ENCODE measurements at regions not wholly inside any gene's neighbourhood (a gene's known extent, or its start where the extent isn't known, plus 50 kb on each side); places are given as distances from the start of the nearest gene placed in this dataset.

DNA sequence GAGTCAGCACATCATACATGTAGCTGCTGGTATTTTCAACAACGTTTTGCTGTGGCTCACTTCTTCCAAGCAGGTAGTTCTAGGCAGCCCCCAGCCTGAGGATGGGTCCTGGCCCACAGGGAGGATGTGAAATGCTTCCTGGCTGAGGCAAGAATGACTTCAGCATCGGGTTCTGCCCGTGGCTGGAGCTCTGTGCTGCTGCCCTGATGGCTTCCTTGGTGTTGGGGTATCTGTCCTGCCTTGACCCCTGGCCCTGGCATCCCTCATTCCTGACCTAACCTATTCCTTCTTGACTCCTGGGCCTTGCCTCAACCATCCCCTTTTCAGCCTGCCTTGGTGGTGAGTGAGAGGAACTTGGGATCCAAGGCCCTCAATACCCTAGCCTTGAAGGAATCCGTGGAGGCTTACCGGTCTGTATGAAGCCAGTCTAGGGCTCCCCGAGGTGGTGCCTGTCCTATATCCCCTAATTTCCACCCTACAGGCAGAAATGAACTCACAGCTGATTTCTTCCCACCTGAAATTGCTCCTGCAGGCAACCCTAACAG is 300.6 kb downstream of the TLE3 start:
- no peak overlapping the region for H3K4me3 ChIP-seq (ENCODE audit: low read depth, low read length)
- DNase-seq, result no peak
- no peaks in the 10 kb centered on the region for H3K27me3 ChIP-seq (ENCODE audit: insufficient read depth, low read depth, severe bottlenecking)
- no peaks in the 10 kb centered on the region for H3K36me3 ChIP-seq
- H3K27ac ChIP-seq, result no peak overlapping the region
- TF ChIP-seq, protein P1, sequence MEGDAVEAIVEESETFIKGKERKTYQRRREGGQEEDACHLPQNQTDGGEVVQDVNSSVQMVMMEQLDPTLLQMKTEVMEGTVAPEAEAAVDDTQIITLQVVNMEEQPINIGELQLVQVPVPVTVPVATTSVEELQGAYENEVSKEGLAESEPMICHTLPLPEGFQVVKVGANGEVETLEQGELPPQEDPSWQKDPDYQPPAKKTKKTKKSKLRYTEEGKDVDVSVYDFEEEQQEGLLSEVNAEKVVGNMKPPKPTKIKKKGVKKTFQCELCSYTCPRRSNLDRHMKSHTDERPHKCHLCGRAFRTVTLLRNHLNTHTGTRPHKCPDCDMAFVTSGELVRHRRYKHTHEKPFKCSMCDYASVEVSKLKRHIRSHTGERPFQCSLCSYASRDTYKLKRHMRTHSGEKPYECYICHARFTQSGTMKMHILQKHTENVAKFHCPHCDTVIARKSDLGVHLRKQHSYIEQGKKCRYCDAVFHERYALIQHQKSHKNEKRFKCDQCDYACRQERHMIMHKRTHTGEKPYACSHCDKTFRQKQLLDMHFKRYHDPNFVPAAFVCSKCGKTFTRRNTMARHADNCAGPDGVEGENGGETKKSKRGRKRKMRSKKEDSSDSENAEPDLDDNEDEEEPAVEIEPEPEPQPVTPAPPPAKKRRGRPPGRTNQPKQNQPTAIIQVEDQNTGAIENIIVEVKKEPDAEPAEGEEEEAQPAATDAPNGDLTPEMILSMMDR (IDR thresholded peaks at IDR 0.05; ENCODE audit: low read depth, low read length), result no peak
- H3K9me3 ChIP-seq (ENCODE audit: severe bottlenecking), result no peaks in the 10 kb centered on the region

- Histone ChIP-seq H3K27me3 (ENCODE audit: insufficient read depth, low read depth, severe bottlenecking) (no peaks in the 10 kb centered on the region), H3K9me3 (ENCODE audit: severe bottlenecking) (no peaks in the 10 kb centered on the region), H3K4me3 (ENCODE audit: low read depth, low read length) (no peak overlapping the region), H3K27ac (no peak overlapping the region), H3K36me3 (no peaks in the 10 kb centered on the region)
- TF ChIP-seq, protein P1 (IDR thresholded peaks at IDR 0.05; ENCODE audit: low read depth, low read length), result no peak
- no peak for DNase-seq
Observed at GRCh38 chr15:69797615-69798014, 300.1 kb downstream of the TLE3 start.

DNA sequence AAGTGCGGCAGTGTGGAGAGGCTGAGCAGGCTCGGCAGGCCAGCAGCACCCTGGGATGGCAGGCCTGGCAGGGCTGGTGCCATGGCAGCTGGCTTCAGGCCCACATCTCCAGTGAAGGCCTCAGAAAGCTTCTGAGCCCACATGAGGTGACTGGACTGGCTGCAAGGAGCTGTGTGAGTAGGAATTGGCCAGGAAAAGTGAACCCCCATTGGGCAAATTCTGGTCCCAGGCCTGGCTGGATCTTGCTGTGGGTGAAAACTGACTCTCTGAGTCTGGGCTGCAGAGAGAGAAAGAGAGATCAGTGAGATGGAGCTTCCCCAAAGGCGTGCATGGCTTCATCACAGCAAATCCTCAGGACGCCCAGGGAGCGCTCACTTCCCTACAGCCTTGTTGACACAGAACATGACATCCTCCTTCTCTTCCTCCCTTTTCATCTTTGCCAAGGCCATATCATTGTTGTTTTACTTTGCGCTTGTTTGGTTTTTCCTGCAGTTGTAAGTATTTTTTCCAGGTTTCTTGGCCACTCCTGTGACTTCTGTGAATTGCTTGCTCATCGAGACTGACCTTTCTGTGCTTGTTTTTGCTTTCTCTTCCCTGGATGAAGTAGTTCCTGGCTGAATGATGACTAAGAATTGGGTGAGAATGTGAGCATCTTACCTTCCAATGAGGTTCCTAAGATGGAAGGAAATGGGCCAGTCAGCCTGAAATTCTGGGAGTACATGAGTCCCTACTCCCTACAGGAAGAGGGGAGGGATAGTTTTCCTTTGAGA is 299.1 kb downstream of the TLE3 start:
- no peaks in the 10 kb centered on the region for H3K27me3 ChIP-seq (ENCODE audit: insufficient read depth, low read depth, severe bottlenecking)
- H3K4me3 ChIP-seq (ENCODE audit: low read depth, low read length), result no peak overlapping the region
- DNase-seq, result no peak
- no peaks in the 10 kb centered on the region for H3K36me3 ChIP-seq
- no peak overlapping the region for H3K27ac ChIP-seq
- H3K9me3 ChIP-seq (ENCODE audit: severe bottlenecking), result no peaks in the 10 kb centered on the region
- TF ChIP-seq, protein P1 (IDR thresholded peaks at IDR 0.05; ENCODE audit: low read depth, low read length), result no peak

DNA sequence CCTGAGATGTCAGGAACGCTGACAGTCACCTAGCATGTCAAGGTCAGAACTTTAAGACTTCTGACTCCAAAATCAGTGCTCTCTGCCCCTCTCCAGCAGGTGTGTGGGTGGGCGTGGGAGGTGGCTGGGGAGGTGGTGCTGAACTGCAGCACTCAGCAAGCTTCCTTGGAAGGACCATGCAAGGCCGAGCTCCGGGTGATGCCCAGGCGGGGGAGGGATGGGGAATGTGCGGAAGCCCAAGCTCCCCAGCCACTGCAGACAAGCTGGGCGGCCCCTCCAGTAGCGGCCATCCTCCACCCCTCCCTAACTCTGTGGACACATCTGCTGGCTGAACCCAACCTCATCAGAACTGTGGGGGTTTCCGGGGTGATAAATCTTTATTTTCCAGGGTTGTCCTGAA is 296.6 kb downstream of the TLE3 start:
- TF ChIP-seq, protein P1 (IDR thresholded peaks at IDR 0.05; ENCODE audit: low read depth, low read length), result no peak
- Histone ChIP-seq H3K9me3 (ENCODE audit: severe bottlenecking) (no peaks in the 10 kb centered on the region), H3K27ac (no peak overlapping the region), H3K36me3 (no peaks in the 10 kb centered on the region), H3K4me3 (ENCODE audit: low read depth, low read length) (no peak overlapping the region), H3K27me3 (ENCODE audit: insufficient read depth, low read depth, severe bottlenecking) (no peaks in the 10 kb centered on the region)
- DNase-seq, result no peak

DNA sequence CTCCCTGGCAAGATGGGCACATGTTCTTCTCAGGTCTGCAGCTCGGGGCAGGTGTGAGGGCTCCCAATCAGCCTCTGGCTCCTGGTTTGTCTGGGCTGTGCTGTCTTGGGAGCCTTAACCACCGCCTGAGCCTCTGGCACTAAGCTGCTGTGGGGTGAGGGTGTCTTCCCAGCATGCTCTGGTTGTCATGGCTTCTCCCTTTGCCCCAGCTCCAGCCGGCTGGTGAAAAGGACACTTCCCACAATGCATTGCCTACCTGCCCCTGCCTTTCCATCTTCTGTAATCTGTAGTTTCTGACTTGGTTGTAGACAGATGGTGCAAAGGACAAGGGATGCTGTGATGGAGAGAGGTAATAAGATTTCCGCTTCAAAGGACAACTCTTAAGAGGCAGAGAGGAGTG is 295.3 kb downstream of the TLE3 start:
- TF ChIP-seq, protein P1 (IDR thresholded peaks at IDR 0.05; ENCODE audit: low read depth, low read length), result no peak

More for the DNA sequence above, 295.3 kb downstream of the TLE3 start:
- Histone ChIP-seq H3K4me3 (ENCODE audit: low read depth, low read length) (no peak overlapping the region), H3K27me3 (ENCODE audit: insufficient read depth, low read depth, severe bottlenecking) (no peaks in the 10 kb centered on the region), H3K27ac (0 out of 2 replicates have a peak overlapping the region, but pooled peaks have one; percentile 19), H3K9me3 (ENCODE audit: severe bottlenecking) (no peaks in the 10 kb centered on the region), H3K36me3 (no peaks in the 10 kb centered on the region)
- DNase-seq, result peak; percentile 64

Measured in WERI-Rb-1 (cell line).